ENCODE measurements at regions not wholly inside any gene's neighbourhood (a gene's known extent, or its start where the extent isn't known, plus 50 kb on each side); places are given as distances from the start of the nearest gene placed in this dataset.

DNA sequence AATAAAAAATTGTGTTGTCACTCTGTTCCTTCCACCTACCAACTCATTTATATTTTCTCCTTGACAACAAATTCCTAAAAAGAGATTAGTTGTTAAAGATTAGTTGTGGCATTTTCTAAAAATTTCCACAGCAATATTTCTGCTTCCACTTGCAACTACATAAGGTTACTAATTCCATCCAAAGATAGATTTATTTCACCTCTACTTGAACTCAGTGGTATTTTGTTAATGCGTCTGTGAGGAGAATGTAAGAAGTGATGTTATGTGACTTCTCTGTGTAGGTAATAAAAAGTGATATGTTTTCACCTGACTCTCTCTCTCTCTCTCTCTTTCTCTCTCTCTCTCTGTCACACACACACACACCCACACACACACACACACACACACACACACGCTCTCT is 1104.8 kb downstream of the AMY1C start:
- Histone ChIP-seq H3F3A (ENCODE audit: insufficient read depth, low read depth) (no peaks in the 10 kb centered on the region), H3K79me2 (ENCODE audit: low read depth) (no peaks in the 10 kb centered on the region), H4K20me1 (ENCODE audit: insufficient read depth) (no peaks in the 10 kb centered on the region), H2AFZ (no peak overlapping the region), H3K4me3 (no peak overlapping the region), H3K9me2 (ENCODE audit: insufficient read depth) (peaks cover 7% of the 10 kb centered on the region; the same call in 1 of the 2 replicates), H3K4me2 (no peak overlapping the region), H3K27ac (no peak overlapping the region), H3K9me3 (ENCODE audit: insufficient read depth, low read depth) (no peaks in the 10 kb centered on the region), H3K4me1 (replicated peaks; ENCODE audit: insufficient read depth) (no peaks in the 10 kb centered on the region), H3K36me3 (ENCODE audit: low read depth) (no peaks in the 10 kb centered on the region), H3K27me3 (ENCODE audit: insufficient read depth, low read depth) (no peaks in the 10 kb centered on the region)
- intact Hi-C loops (cut with micrococcal nuclease; ENCODE audit: unreplicated experiment): no loop called here
- BruUV-seq (replicated peaks): no TSS peak
- CTCF ChIA-PET: no interaction called here
- TF ChIP-seq, protein P1, sequence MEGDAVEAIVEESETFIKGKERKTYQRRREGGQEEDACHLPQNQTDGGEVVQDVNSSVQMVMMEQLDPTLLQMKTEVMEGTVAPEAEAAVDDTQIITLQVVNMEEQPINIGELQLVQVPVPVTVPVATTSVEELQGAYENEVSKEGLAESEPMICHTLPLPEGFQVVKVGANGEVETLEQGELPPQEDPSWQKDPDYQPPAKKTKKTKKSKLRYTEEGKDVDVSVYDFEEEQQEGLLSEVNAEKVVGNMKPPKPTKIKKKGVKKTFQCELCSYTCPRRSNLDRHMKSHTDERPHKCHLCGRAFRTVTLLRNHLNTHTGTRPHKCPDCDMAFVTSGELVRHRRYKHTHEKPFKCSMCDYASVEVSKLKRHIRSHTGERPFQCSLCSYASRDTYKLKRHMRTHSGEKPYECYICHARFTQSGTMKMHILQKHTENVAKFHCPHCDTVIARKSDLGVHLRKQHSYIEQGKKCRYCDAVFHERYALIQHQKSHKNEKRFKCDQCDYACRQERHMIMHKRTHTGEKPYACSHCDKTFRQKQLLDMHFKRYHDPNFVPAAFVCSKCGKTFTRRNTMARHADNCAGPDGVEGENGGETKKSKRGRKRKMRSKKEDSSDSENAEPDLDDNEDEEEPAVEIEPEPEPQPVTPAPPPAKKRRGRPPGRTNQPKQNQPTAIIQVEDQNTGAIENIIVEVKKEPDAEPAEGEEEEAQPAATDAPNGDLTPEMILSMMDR (conservative IDR thresholded peaks at IDR 0.05): no peak
- no peak for TF ChIP-seq EZH2 (IDR thresholded peaks at IDR 0.05; ENCODE audit: low read depth)
- POLR2A ChIA-PET (ENCODE audit: unreplicated experiment): no interaction called here
- no peak for DNase-seq

DNA sequence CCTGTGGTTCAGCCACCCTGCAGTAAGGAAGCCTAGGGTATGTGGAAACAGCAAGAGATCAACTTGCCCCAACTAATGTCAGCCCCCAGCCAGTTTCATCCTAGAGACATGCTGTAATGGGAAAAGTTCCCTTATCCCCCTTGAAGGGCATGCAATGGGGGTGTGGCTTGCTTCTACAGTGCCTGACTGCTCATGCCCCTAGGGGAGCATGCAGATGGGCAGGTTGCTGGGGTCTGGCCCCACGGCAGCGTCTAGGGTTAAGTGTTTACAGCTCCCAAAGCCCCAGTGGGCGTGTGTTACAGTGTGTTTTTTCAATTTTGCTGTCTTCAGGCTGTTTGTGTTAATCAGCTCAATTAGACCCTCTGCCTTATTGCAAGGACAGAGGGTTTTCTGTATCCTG is 1105.9 kb downstream of the AMY1C start:
- Histone ChIP-seq H3K4me2 (no peak overlapping the region), H3K27me3 (ENCODE audit: insufficient read depth, low read depth) (no peaks in the 10 kb centered on the region), H3K36me3 (ENCODE audit: low read depth) (no peaks in the 10 kb centered on the region), H2AFZ (no peak overlapping the region), H3K4me1 (replicated peaks; ENCODE audit: insufficient read depth) (no peaks in the 10 kb centered on the region), H3K79me2 (ENCODE audit: low read depth) (no peaks in the 10 kb centered on the region), H3K9me2 (ENCODE audit: insufficient read depth) (peaks cover 4% of the 10 kb centered on the region; the same call in 1 of the 2 replicates), H3K9me3 (ENCODE audit: insufficient read depth, low read depth) (no peaks in the 10 kb centered on the region), H3K27ac (no peak overlapping the region), H3K4me3 (no peak overlapping the region), H3F3A (ENCODE audit: insufficient read depth, low read depth) (no peaks in the 10 kb centered on the region), H4K20me1 (ENCODE audit: insufficient read depth) (no peaks in the 10 kb centered on the region)
- no TSS peak for BruUV-seq (replicated peaks)
- ChIA-PET POLR2A (ENCODE audit: unreplicated experiment) (no interaction called here), CTCF (no interaction called here)
- DNase-seq: no peak
- TF ChIP-seq, protein P1 (conservative IDR thresholded peaks at IDR 0.05): no peak
- no peak for TF ChIP-seq EZH2 (IDR thresholded peaks at IDR 0.05; ENCODE audit: low read depth)
- intact Hi-C loops (cut with micrococcal nuclease; ENCODE audit: unreplicated experiment): no loop called here

DNA sequence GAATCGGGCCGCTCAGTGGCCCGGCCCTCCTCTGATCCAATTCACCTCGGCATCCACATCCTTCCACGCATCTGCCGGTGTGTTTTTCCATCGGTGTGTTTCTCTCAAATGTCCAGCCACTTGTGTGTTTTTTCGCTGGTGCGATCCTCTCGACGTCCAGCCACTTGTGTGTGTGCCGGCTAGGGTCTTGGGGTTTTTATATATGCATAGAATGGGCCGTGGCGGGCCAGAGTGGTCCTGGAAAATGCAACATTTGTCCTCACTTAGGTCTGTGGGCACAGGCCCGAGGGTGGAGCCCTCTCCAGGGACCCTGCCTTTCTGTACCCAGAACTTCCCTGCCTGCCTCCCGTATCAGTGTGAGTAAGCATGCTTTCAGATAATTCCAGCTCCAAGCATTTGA is 1106.4 kb downstream of the AMY1C start:
- Histone ChIP-seq H3K4me2 (no peak overlapping the region), H3K36me3 (ENCODE audit: low read depth) (no peaks in the 10 kb centered on the region), H3K9me3 (ENCODE audit: insufficient read depth, low read depth) (no peaks in the 10 kb centered on the region), H3K79me2 (ENCODE audit: low read depth) (no peaks in the 10 kb centered on the region), H3K9me2 (ENCODE audit: insufficient read depth) (peaks cover 3% of the 10 kb centered on the region; the same call in 1 of the 2 replicates), H3K4me3 (no peak overlapping the region), H3K27me3 (ENCODE audit: insufficient read depth, low read depth) (no peaks in the 10 kb centered on the region), H2AFZ (no peak overlapping the region), H4K20me1 (ENCODE audit: insufficient read depth) (no peaks in the 10 kb centered on the region), H3K4me1 (replicated peaks; ENCODE audit: insufficient read depth) (no peaks in the 10 kb centered on the region), H3F3A (ENCODE audit: insufficient read depth, low read depth) (no peaks in the 10 kb centered on the region), H3K27ac (no peak overlapping the region)
- DNase-seq: no peak
- intact Hi-C loops (cut with micrococcal nuclease; ENCODE audit: unreplicated experiment): no loop called here
- POLR2A ChIA-PET (ENCODE audit: unreplicated experiment): no interaction called here
- CTCF ChIA-PET: no interaction called here
- BruUV-seq (replicated peaks): no TSS peak
- TF ChIP-seq EZH2 (IDR thresholded peaks at IDR 0.05; ENCODE audit: low read depth): no peak

DNA sequence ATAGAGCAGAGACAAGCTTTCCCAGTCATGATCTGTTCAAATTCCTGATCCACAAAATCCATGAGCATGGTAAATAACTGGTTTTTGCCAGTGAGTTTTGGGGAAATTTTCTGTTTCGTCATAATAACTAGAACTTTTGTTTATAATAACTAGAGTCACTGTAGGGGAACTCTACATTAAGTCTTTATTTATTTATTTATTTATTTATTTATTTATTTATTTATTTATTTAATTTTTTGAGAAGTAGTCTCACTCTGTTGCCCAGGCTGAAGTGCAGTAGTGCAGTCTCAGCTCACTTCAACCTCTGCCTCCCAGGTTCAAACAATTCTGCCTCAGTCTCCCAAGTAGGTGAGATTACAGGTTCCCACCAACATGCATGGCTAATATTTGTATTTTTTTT is 1106.8 kb downstream of the AMY1C start:
- Histone ChIP-seq H3F3A (ENCODE audit: insufficient read depth, low read depth) (no peaks in the 10 kb centered on the region), H3K4me1 (replicated peaks; ENCODE audit: insufficient read depth) (no peaks in the 10 kb centered on the region), H3K4me2 (no peak overlapping the region), H3K27ac (no peak overlapping the region), H3K79me2 (ENCODE audit: low read depth) (no peaks in the 10 kb centered on the region), H3K36me3 (ENCODE audit: low read depth) (no peaks in the 10 kb centered on the region), H3K4me3 (no peak overlapping the region), H3K9me2 (ENCODE audit: insufficient read depth) (peaks cover 3% of the 10 kb centered on the region; the same call in 1 of the 2 replicates), H3K27me3 (ENCODE audit: insufficient read depth, low read depth) (no peaks in the 10 kb centered on the region), H3K9me3 (ENCODE audit: insufficient read depth, low read depth) (no peaks in the 10 kb centered on the region), H2AFZ (no peak overlapping the region), H4K20me1 (ENCODE audit: insufficient read depth) (no peaks in the 10 kb centered on the region)
- no TSS peak for BruUV-seq (replicated peaks)
- CTCF ChIA-PET: no interaction called here
- intact Hi-C loops (cut with micrococcal nuclease; ENCODE audit: unreplicated experiment): no loop called here
- DNase-seq: no peak
- no peak for TF ChIP-seq EZH2 (IDR thresholded peaks at IDR 0.05; ENCODE audit: low read depth)
- TF ChIP-seq, protein P1 (conservative IDR thresholded peaks at IDR 0.05): no peak
- POLR2A ChIA-PET (ENCODE audit: unreplicated experiment): no interaction called here

Measured in PC-9 (cell line).